H1 (cell line): ENCODE measurements at regions not wholly inside any gene's neighbourhood (a gene's known extent, or its start where the extent isn't known, plus 50 kb on each side); places are given as distances from the start of the nearest gene placed in this dataset.

ENCODE experiments used
- CEBPB ChIP-seq: IDR thresholded peaks from 2 replicates; pipeline ENCODE4 v1.6.1; 2012; ENCODE audit warnings: low read depth, low read length
- EP300 ChIP-seq, 2 experiments: IDR thresholded peaks; 1 replicate in 1 of 2; 2 replicates in 1 of 2; pipeline ENCODE4 v1.6.1; 2011 to 2012; ENCODE audit warnings: low read depth in 2 of 2, low read length in 2 of 2, mild to moderate bottlenecking in 2 of 2, borderline replicate concordance in 1 of 2, inconsistent platforms in 1 of 2, moderate library complexity in 1 of 2
- EZH2 ChIP-seq: fragments of 200-600 bp; sonication (generic); IDR thresholded peaks from 2 replicates; pipeline ENCODE4 v1.7.1; 2012; ENCODE audit warnings: low read depth, mild to moderate bottlenecking, moderate library complexity, low read length, inconsistent platforms; ENCODE audit not compliant: severe bottlenecking
- NRF1 ChIP-seq: IDR thresholded peaks from 2 replicates; pipeline ENCODE4 v1.6.1; 2011; ENCODE audit warnings: mild to moderate bottlenecking, low read depth, low read length, improper control_type of control experiment
- POLR2A ChIP-seq, 2 experiments: IDR thresholded peaks; 1 replicate in 1 of 2; 2 replicates in 1 of 2; pipeline ENCODE4 v1.6.1; 2011; ENCODE audit warnings: low read depth in 2 of 2, low read length in 2 of 2, mild to moderate bottlenecking in 2 of 2; ENCODE audit errors: control extremely low read depth in 1 of 2
- POLR2AphosphoS5 ChIP-seq: IDR thresholded peaks from 2 replicates; pipeline ENCODE4 v1.6.1; 2011; ENCODE audit warnings: low read depth, low read length
- SRF ChIP-seq: IDR thresholded peaks from 2 replicates; pipeline ENCODE4 v1.6.1; 2011; ENCODE audit warnings: mild to moderate bottlenecking, low read depth, low read length, moderate library complexity
- SUZ12 ChIP-seq: fragments of 200-600 bp; sonication (generic); IDR thresholded peaks from 2 replicates; pipeline ENCODE4 v1.6.1; 2012; ENCODE audit warnings: mild to moderate bottlenecking, inconsistent platforms, low read length, moderate library complexity, mixed read lengths
- TEAD4 ChIP-seq: IDR thresholded peaks from 2 replicates; pipeline ENCODE4 v1.6.1; 2012; ENCODE audit warnings: low read depth, low read length, inconsistent platforms, mixed read lengths
- TF ChIP-seq, protein P1 (sequence below), 3 experiments: IDR thresholded peaks; 1 replicate in 2 of 3; 2 replicates in 1 of 3; pipeline versions ENCODE4 v1.5.1 to v1.6.1; 2011; ENCODE audit warnings: low read length in 3 of 3, mild to moderate bottlenecking in 3 of 3, inconsistent platforms in 2 of 3, low read depth in 1 of 3, moderate library complexity in 1 of 3; ENCODE audit not compliant: insufficient read depth in 1 of 3; ENCODE audit errors: control extremely low read depth in 1 of 3
- TF ChIP-seq, protein P2 (sequence below): IDR thresholded peaks from 2 replicates; pipeline ENCODE4 v1.6.1; 2012; ENCODE audit warnings: low read length, inconsistent platforms

GRCh38 chr1:208302699-208303238 is 58.6 kb upstream of the PLXNA2 start:
- TF ChIP-seq CEBPB, result no peak
- TF ChIP-seq, protein P1, sequence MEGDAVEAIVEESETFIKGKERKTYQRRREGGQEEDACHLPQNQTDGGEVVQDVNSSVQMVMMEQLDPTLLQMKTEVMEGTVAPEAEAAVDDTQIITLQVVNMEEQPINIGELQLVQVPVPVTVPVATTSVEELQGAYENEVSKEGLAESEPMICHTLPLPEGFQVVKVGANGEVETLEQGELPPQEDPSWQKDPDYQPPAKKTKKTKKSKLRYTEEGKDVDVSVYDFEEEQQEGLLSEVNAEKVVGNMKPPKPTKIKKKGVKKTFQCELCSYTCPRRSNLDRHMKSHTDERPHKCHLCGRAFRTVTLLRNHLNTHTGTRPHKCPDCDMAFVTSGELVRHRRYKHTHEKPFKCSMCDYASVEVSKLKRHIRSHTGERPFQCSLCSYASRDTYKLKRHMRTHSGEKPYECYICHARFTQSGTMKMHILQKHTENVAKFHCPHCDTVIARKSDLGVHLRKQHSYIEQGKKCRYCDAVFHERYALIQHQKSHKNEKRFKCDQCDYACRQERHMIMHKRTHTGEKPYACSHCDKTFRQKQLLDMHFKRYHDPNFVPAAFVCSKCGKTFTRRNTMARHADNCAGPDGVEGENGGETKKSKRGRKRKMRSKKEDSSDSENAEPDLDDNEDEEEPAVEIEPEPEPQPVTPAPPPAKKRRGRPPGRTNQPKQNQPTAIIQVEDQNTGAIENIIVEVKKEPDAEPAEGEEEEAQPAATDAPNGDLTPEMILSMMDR (IDR thresholded peaks at IDR 0.05; ENCODE audit: control extremely low read depth in 1 of 3, insufficient read depth in 1 of 3, low read depth in 1 of 3, low read length in 3 of 3), result no peak
- TF ChIP-seq POLR2A (IDR thresholded peaks at IDR 0.05; ENCODE audit: control extremely low read depth in 1 of 2, low read depth in 2 of 2, low read length in 2 of 2), result no peak
- TF ChIP-seq TEAD4, result no peak
- no peak for TF ChIP-seq SUZ12
- TF ChIP-seq, protein P2, sequence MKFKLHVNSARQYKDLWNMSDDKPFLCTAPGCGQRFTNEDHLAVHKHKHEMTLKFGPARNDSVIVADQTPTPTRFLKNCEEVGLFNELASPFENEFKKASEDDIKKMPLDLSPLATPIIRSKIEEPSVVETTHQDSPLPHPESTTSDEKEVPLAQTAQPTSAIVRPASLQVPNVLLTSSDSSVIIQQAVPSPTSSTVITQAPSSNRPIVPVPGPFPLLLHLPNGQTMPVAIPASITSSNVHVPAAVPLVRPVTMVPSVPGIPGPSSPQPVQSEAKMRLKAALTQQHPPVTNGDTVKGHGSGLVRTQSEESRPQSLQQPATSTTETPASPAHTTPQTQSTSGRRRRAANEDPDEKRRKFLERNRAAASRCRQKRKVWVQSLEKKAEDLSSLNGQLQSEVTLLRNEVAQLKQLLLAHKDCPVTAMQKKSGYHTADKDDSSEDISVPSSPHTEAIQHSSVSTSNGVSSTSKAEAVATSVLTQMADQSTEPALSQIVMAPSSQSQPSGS, result no peak
- TF ChIP-seq NRF1, result no peak
- no peak for TF ChIP-seq SRF
- no peak for TF ChIP-seq POLR2AphosphoS5
- no peak for TF ChIP-seq EZH2
- no peak for TF ChIP-seq EP300 (IDR thresholded peaks at IDR 0.05; ENCODE audit: borderline replicate concordance in 1 of 2, low read depth in 2 of 2, low read length in 2 of 2)
